ENCODE measurements at regions not wholly inside any gene's neighbourhood (a gene's known extent, or its start where the extent isn't known, plus 50 kb on each side); places are given as distances from the start of the nearest gene placed in this dataset.

GRCh38 chr15:38682363-38682762, 117.7 kb upstream of the RASGRP1 start:
- H3K4me3 ChIP-seq (replicated peaks; ENCODE audit: low read depth, low read length) = no peak overlapping the region

GRCh38 chr15:38682861-38683260, 118.2 kb upstream of the RASGRP1 start:
- DNase-seq (ENCODE audit: extremely low read depth, low read depth) = no peak

More at GRCh38 chr15:38682363-38682762, 117.7 kb upstream of the RASGRP1 start:
- no peak for TF ChIP-seq CTCF (IDR thresholded peaks at IDR 0.05; ENCODE audit: low read depth, low read length, missing control alignments)
- no peak for DNase-seq (ENCODE audit: extremely low read depth, low read depth)

GRCh38 chr15:38683382-38684242, 119.0 kb upstream of the RASGRP1 start:
- DNase-seq (ENCODE audit: extremely low read depth, low read depth) = no peak

More at GRCh38 chr15:38682861-38683260, 118.2 kb upstream of the RASGRP1 start:
- H3K4me3 ChIP-seq (replicated peaks; ENCODE audit: low read depth, low read length) = no peak overlapping the region
- TF ChIP-seq CTCF (IDR thresholded peaks at IDR 0.05; ENCODE audit: low read depth, low read length, missing control alignments) = no peak

GRCh38 chr15:38684440-38685010, 119.9 kb upstream of the RASGRP1 start:
- no peak for TF ChIP-seq CTCF (IDR thresholded peaks at IDR 0.05; ENCODE audit: low read depth, low read length, missing control alignments)
- no peak overlapping the region for H3K4me3 ChIP-seq (replicated peaks; ENCODE audit: low read depth, low read length)
- no peak for DNase-seq (ENCODE audit: extremely low read depth, low read depth)

More at GRCh38 chr15:38683382-38684242, 119.0 kb upstream of the RASGRP1 start:
- peak; percentile 70 for TF ChIP-seq CTCF (IDR thresholded peaks at IDR 0.05; ENCODE audit: low read depth, low read length, missing control alignments)
- H3K4me3 ChIP-seq (replicated peaks; ENCODE audit: low read depth, low read length) = no peak overlapping the region

- H3K4me3 ChIP-seq (replicated peaks; ENCODE audit: low read depth, low read length) = no peak overlapping the region
- TF ChIP-seq CTCF (IDR thresholded peaks at IDR 0.05; ENCODE audit: low read depth, low read length, missing control alignments) = no peak
- DNase-seq (ENCODE audit: extremely low read depth, low read depth) = no peak
These were observed 121.2 kb upstream of the RASGRP1 start for GRCh38 chr15:38685686-38686339.

- no peak for DNase-seq (ENCODE audit: extremely low read depth, low read depth)
- H3K4me3 ChIP-seq (replicated peaks; ENCODE audit: low read depth, low read length) = no peak overlapping the region
- no peak for TF ChIP-seq CTCF (IDR thresholded peaks at IDR 0.05; ENCODE audit: low read depth, low read length, missing control alignments)
These were observed 122.7 kb upstream of the RASGRP1 start for GRCh38 chr15:38687340-38687739.

All from HFF-Myc (cell line).